Adrenal gland (tissue), 5 donors: ENCODE measurements at regions not wholly inside any gene's neighbourhood (a gene's known extent, or its start where the extent isn't known, plus 50 kb on each side); places are given as distances from the start of the nearest gene placed in this dataset.

Source experiments
- CTCF ChIP-seq, 6 experiments: fragments of 450-650 bp in 4 of 6; fragments of 200-600 bp in 2 of 6; sonication (generic) in 1 of 6; IDR thresholded peaks; 1 replicate in 5 of 6; 2 replicates in 1 of 6; pipeline versions ENCODE4 v1.5.1 to v1.8.0; 2016 to 2021; ENCODE audit warnings: antibody characterized with exemption in 6 of 6, mild to moderate bottlenecking in 2 of 6, moderate library complexity in 1 of 6
- POLR2A ChIP-seq, 2 donors: fragments of 450-650 bp; IDR thresholded peaks; one replicate each; pipeline ENCODE4 v1.6.1; 2017; ENCODE audit warnings: antibody characterized with exemption in 2 of 2, mild to moderate bottlenecking in 2 of 2, moderate library complexity in 1 of 2
- donor health status: DM: no; HTN: no; CAD: no.

DNA sequence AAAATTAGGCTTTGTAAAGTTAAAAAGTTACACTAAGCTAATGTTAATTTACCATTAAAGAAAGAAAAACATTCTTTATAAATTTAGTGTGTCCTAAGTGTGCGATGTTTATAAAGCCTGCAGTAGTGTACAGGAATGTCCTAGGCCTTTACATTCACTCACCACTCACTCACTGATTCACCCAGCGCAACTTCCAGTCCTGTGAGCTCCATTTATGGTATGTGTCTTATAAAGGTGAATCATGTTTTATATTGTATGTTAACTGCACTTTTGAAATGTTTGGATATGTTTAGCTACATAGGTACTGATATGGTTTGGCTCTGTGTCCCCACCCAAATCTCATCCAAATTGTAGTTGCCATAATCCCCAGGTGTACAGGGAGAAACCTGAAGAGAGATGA lies 549.7 kb upstream of the EPHA6 start:
- TF ChIP-seq POLR2A (IDR thresholded peaks at IDR 0.05): no peak
- no peak for TF ChIP-seq CTCF (IDR thresholded peaks at IDR 0.05)
